ENCODE measurements at regions not wholly inside any gene's neighbourhood (a gene's known extent, or its start where the extent isn't known, plus 50 kb on each side); places are given as distances from the start of the nearest gene placed in this dataset.
"Not testable (repeated sequence)": the region's sequence is repeated elsewhere in the genome, so short reads cannot be mapped to it uniquely, and the experiment has no call there.

GRCh38 chrX:38489341-38489740 lies 72.0 kb upstream of the TSPAN7 start:
- H3K9me3 ChIP-seq = no peaks in the 10 kb centered on the region
- no peak overlapping the region for H3K27ac ChIP-seq
- H3K27me3 ChIP-seq (ENCODE audit: insufficient read depth in 3 of 3, low read length in 2 of 3) = peaks cover 0 to 11% (median 0%) of the 10 kb centered on the region in 3 donors
- H3K36me3 ChIP-seq (ENCODE audit: insufficient read depth in 1 of 2, low read depth in 1 of 2) = no peaks in the 10 kb centered on the region
- TF ChIP-seq CTCF (IDR thresholded peaks at IDR 0.05) = no peak
- WGBS, 3 donors = 43 to 66% (median 47%) methylated on average over 3 of the region's 3 CpGs
- ATAC-seq (no peak), DNase-seq (no peak)
- intact Hi-C loops (cut with DNase I) = no loop called here
- no peak overlapping the region for H3K4me3 ChIP-seq
- no peaks in the 10 kb centered on the region for H3K4me1 ChIP-seq

GRCh38 chrX:38494239-38494823 lies 67.0 kb upstream of the TSPAN7 start:
- no peak for TF ChIP-seq CTCF (IDR thresholded peaks at IDR 0.05)
- 41 to 57% (median 48%) methylated on average over 3 of the region's 3 CpGs for WGBS, 3 donors

GRCh38 chrX:38499658-38500057 lies 61.7 kb upstream of the TSPAN7 start:
- H3K4me1 ChIP-seq; H3K27ac ChIP-seq; H3K9me3 ChIP-seq; DNase-seq; H3K4me3 ChIP-seq; ATAC-seq; intact Hi-C loops (cut with DNase I); H3K36me3 ChIP-seq (ENCODE audit: insufficient read depth in 1 of 2, low read depth in 1 of 2); H3K27me3 ChIP-seq (ENCODE audit: insufficient read depth in 3 of 3, low read length in 2 of 3): not testable (repeated sequence)
- WGBS, 3 donors = 94 to 100% (median 97%) methylated on average over 3 of the region's 3 CpGs

More at GRCh38 chrX:38494239-38494823, 67.0 kb upstream of the TSPAN7 start:
- H3K36me3 ChIP-seq (ENCODE audit: insufficient read depth in 1 of 2, low read depth in 1 of 2) = no peaks in the 10 kb centered on the region
- no peak for DNase-seq
- H3K27me3 ChIP-seq (ENCODE audit: insufficient read depth in 3 of 3, low read length in 2 of 3) = peaks cover 0 to 7% (median 0%) of the 10 kb centered on the region in 3 donors
- peak overlapping the region; percentile 37 for H3K27ac ChIP-seq
- peaks cover 4% of the 10 kb centered on the region for H3K4me1 ChIP-seq
- peak in 2 of 4 donors; percentile 54 to 58 for ATAC-seq
- H3K4me3 ChIP-seq = no peak overlapping the region
- H3K9me3 ChIP-seq = no peaks in the 10 kb centered on the region
- intact Hi-C loops (cut with DNase I) = no loop called here

- no peaks in the 10 kb centered on the region for H3K27me3 ChIP-seq (ENCODE audit: insufficient read depth in 3 of 3, low read length in 2 of 3)
- intact Hi-C loops (cut with DNase I) = no loop called here
- WGBS, 3 donors = 72 to 75% (median 74%) methylated on average over 1 of the region's 1 CpG
- DNase-seq (no peak), ATAC-seq (no peak)
- TF ChIP-seq CTCF (IDR thresholded peaks at IDR 0.05) = no peak
- H3K4me1 ChIP-seq = no peaks in the 10 kb centered on the region
- peaks cover 6% of the 10 kb centered on the region for H3K9me3 ChIP-seq
- H3K36me3 ChIP-seq (ENCODE audit: insufficient read depth in 1 of 2, low read depth in 1 of 2) = no peaks in the 10 kb centered on the region
- no peak overlapping the region for H3K27ac ChIP-seq
- no peak overlapping the region for H3K4me3 ChIP-seq
Measured at GRCh38 chrX:38500141-38500540, 61.2 kb upstream of the TSPAN7 start.

- ATAC-seq = peak; percentile 27 to 91 (median 82)
Measured at GRCh38 chrX:38500866-38501265, 60.5 kb upstream of the TSPAN7 start.

More at GRCh38 chrX:38500866-38501265, 60.5 kb upstream of the TSPAN7 start:
- intact Hi-C loops (cut with DNase I) = no loop called here
- peak overlapping the region; percentile 44 for H3K27ac ChIP-seq
- no peaks in the 10 kb centered on the region for H3K36me3 ChIP-seq (ENCODE audit: insufficient read depth in 1 of 2, low read depth in 1 of 2)
- H3K4me3 ChIP-seq = no peak overlapping the region
- DNase-seq = no peak
- H3K9me3 ChIP-seq = peaks cover 6% of the 10 kb centered on the region
- H3K27me3 ChIP-seq (ENCODE audit: insufficient read depth in 3 of 3, low read length in 2 of 3) = no peaks in the 10 kb centered on the region
- 20 to 46% (median 40%) methylated on average over 2 of the region's 2 CpGs for WGBS, 3 donors
- H3K4me1 ChIP-seq = no peaks in the 10 kb centered on the region
- TF ChIP-seq CTCF (IDR thresholded peaks at IDR 0.05) = no peak
